Sigmoid colon (tissue), 4 donors: ENCODE measurements at regions not wholly inside any gene's neighbourhood (a gene's known extent, or its start where the extent isn't known, plus 50 kb on each side); places are given as distances from the start of the nearest gene placed in this dataset.

Experiments used
- CTCF ChIP-seq, 4 experiments: fragments of 450-650 bp in 3 of 4; fragments of 200-600 bp in 1 of 4; IDR thresholded peaks; one replicate each; pipeline ENCODE4 v1.5.1; 2016 to 2019; ENCODE audit warnings: antibody characterized with exemption in 4 of 4, mild to moderate bottlenecking in 3 of 4, moderate library complexity in 2 of 4
- EP300 ChIP-seq, 4 donors: sonication (generic); formaldehyde crosslinking; IDR thresholded peaks; one replicate each; pipeline ENCODE4 v1.6.1; 2017; ENCODE audit warnings: antibody characterized with exemption in 4 of 4
- POLR2A ChIP-seq, 2 donors: fragments of 450-650 bp; IDR thresholded peaks; one replicate each; pipeline ENCODE4 v1.6.1; 2016; ENCODE audit warnings: antibody characterized with exemption in 2 of 2, mild to moderate bottlenecking in 2 of 2, moderate library complexity in 2 of 2

DNA sequence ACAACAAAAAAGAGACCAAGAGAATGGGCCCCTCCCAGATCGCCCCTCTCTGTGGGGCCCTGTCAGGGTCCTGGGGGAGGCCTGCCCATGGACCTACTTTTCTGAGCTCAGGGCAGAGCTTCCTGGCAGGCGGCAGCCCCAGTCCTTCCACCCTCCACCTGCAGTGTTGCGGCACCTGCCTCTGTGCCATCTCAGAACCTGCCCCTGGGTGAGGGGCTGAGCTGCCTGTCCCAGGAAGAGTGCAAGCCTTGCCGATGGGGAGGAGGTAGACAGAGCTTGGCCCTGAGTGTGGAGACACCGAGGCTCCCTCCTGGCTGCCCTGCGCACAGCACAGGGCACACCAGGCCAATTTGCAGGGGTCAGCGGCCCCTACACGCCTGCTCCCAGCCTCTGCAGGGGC lies 67.5 kb downstream of the UNCX start:
- TF ChIP-seq POLR2A (IDR thresholded peaks at IDR 0.05) (no peak), EP300 (IDR thresholded peaks at IDR 0.05) (no peak), CTCF (IDR thresholded peaks at IDR 0.05) (no peak)
